ENCODE measurements at regions not wholly inside any gene's neighbourhood (a gene's known extent, or its start where the extent isn't known, plus 50 kb on each side); places are given as distances from the start of the nearest gene placed in this dataset.

DNA sequence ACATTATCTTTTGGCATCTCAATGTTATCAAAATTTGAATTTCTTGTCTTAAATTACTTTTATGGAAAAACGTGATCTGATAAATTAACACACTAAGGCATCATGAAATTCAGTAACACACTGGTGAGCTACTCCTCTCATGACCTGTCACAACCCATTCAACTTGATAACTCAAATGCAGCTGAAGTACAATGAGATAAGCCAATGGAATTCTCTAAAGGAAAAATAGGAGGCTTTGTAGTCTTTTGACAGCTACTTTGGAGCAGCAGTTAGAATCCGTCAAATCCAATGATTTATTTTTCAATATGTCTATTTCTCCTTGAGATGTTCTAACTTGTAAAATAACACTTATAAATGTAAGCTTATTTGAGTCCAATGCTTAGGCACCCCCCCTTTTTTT is 1029.4 kb downstream of the TRHDE start:
- TF ChIP-seq CTCF (IDR thresholded peaks at IDR 0.05; ENCODE audit: low read depth, low read length) (no peak), POLR2A (IDR thresholded peaks at IDR 0.05; ENCODE audit: extremely low read depth, insufficient read length) (no peak), MAX (IDR thresholded peaks at IDR 0.05; ENCODE audit: low read depth, low read length) (no peak), MYC (IDR thresholded peaks at IDR 0.05; ENCODE audit: low read depth, low read length) (no peak)

GRCh38 chr12:73307260-73307659 is 1035.1 kb downstream of the TRHDE start:
- no peak for DNase-seq (ENCODE audit: low read depth)
- H3K4me3 ChIP-seq (ENCODE audit: low read depth, low read length), result no peak overlapping the region
- TF ChIP-seq MYC (IDR thresholded peaks at IDR 0.05; ENCODE audit: low read depth, low read length) (no peak), POLR2A (IDR thresholded peaks at IDR 0.05; ENCODE audit: extremely low read depth, insufficient read length) (no peak), CTCF (IDR thresholded peaks at IDR 0.05; ENCODE audit: low read depth, low read length) (no peak), MAX (IDR thresholded peaks at IDR 0.05; ENCODE audit: low read depth, low read length) (no peak)

More for the DNA sequence above, 1029.4 kb downstream of the TRHDE start:
- no peak for DNase-seq (ENCODE audit: low read depth)
- H3K4me3 ChIP-seq (ENCODE audit: low read depth, low read length), result no peak overlapping the region

- TF ChIP-seq MAX (IDR thresholded peaks at IDR 0.05; ENCODE audit: low read depth, low read length) (no peak), POLR2A (IDR thresholded peaks at IDR 0.05; ENCODE audit: extremely low read depth, insufficient read length) (no peak), MYC (IDR thresholded peaks at IDR 0.05; ENCODE audit: low read depth, low read length) (no peak), CTCF (IDR thresholded peaks at IDR 0.05; ENCODE audit: low read depth, low read length) (no peak)
- no peak for DNase-seq (ENCODE audit: low read depth)
- no peak overlapping the region for H3K4me3 ChIP-seq (ENCODE audit: low read depth, low read length)
Observed at GRCh38 chr12:73308079-73308478, 1035.9 kb downstream of the TRHDE start.

- no peak overlapping the region for H3K4me3 ChIP-seq (ENCODE audit: low read depth, low read length)
- TF ChIP-seq CTCF (IDR thresholded peaks at IDR 0.05; ENCODE audit: low read depth, low read length) (no peak), POLR2A (IDR thresholded peaks at IDR 0.05; ENCODE audit: extremely low read depth, insufficient read length) (no peak)
- DNase-seq (ENCODE audit: low read depth), result no peak
Observed at GRCh38 chr12:73308747-73309146, 1036.6 kb downstream of the TRHDE start.

DNA sequence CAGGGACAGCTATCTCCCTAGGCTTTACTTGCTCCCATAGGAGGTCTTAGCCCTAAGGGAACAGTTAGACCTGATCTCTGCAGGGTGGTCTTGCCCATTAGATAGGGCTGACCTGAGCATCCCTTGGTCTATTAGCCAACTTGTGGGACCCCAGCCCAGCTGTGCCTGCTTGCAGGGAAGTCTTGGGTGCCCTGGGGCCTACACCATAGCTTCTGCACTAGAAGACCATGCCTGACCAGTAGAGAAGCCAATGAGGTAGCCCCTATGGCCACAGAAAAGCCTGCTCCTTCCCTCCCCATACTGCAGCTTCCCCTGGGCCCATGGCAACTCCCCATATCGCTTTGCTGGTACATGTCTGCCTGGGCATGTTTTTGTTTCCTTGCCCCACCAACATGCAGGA is 1049.1 kb downstream of the TRHDE start:
- DNase-seq (ENCODE audit: low read depth), result no peak
- TF ChIP-seq POLR2A (IDR thresholded peaks at IDR 0.05; ENCODE audit: extremely low read depth, insufficient read length), result no peak
- no peak for TF ChIP-seq MYC (IDR thresholded peaks at IDR 0.05; ENCODE audit: low read depth, low read length)
- TF ChIP-seq CTCF (IDR thresholded peaks at IDR 0.05; ENCODE audit: low read depth, low read length), result no peak
- TF ChIP-seq MAX (IDR thresholded peaks at IDR 0.05; ENCODE audit: low read depth, low read length), result no peak
- no peak overlapping the region for H3K4me3 ChIP-seq (ENCODE audit: low read depth, low read length)

GRCh38 chr12:73321776-73322175 is 1049.6 kb downstream of the TRHDE start:
- no peak overlapping the region for H3K4me3 ChIP-seq (ENCODE audit: low read depth, low read length)
- no peak for TF ChIP-seq POLR2A (IDR thresholded peaks at IDR 0.05; ENCODE audit: extremely low read depth, insufficient read length)
- no peak for TF ChIP-seq MYC (IDR thresholded peaks at IDR 0.05; ENCODE audit: low read depth, low read length)
- TF ChIP-seq CTCF (IDR thresholded peaks at IDR 0.05; ENCODE audit: low read depth, low read length), result no peak
- TF ChIP-seq MAX (IDR thresholded peaks at IDR 0.05; ENCODE audit: low read depth, low read length), result no peak
- DNase-seq (ENCODE audit: low read depth), result no peak
